H9 (cell line): ENCODE measurements at regions not wholly inside any gene's neighbourhood (a gene's known extent, or its start where the extent isn't known, plus 50 kb on each side); places are given as distances from the start of the nearest gene placed in this dataset.

ENCODE experiments used
- DNase-seq: peaks from one replicate; pipeline ENCODE4 v3.0.0-alpha.2; 2017
- H2AFZ ChIP-seq: one replicate; pipeline ENCODE4 v1.6.1; 2013; ENCODE audit warnings: mild to moderate bottlenecking, low read length, control low read depth, moderate library complexity
- H2AK5ac ChIP-seq: 2 replicates; pipeline ENCODE4 v1.6.1; 2013; ENCODE audit warnings: low read length, control low read depth, mixed read lengths; ENCODE audit not compliant: insufficient read length
- H2BK120ac ChIP-seq: one replicate; pipeline ENCODE4 v1.6.1; 2013; ENCODE audit warnings: low read depth, mild to moderate bottlenecking, low read length, control low read depth, inconsistent platforms; ENCODE audit not compliant: poor library complexity, severe bottlenecking
- H2BK12ac ChIP-seq: 2 replicates; pipeline ENCODE4 v1.6.1; 2013; ENCODE audit warnings: low read length, control low read depth, mixed read lengths, low read depth; ENCODE audit not compliant: insufficient read length
- H2BK15ac ChIP-seq: 2 replicates; pipeline ENCODE4 v1.6.1; 2013; ENCODE audit warnings: low read depth, low read length, control low read depth
- H2BK20ac ChIP-seq: one replicate; pipeline ENCODE4 v1.6.1; 2013; ENCODE audit warnings: low read depth, mild to moderate bottlenecking, low read length, control low read depth, inconsistent platforms; ENCODE audit not compliant: poor library complexity, severe bottlenecking
- H2BK5ac ChIP-seq: 2 replicates; pipeline ENCODE4 v1.6.1; 2013; ENCODE audit warnings: low read length, control low read depth, mixed read lengths; ENCODE audit not compliant: insufficient read length
- H3K14ac ChIP-seq: 2 replicates; pipeline ENCODE4 v1.6.1; 2013; ENCODE audit warnings: low read length, control low read depth; ENCODE audit not compliant: insufficient read depth
- H3K18ac ChIP-seq: 2 replicates; pipeline ENCODE4 v1.6.1; 2013; ENCODE audit warnings: low read depth, mild to moderate bottlenecking, mixed read lengths, low read length, control low read depth; ENCODE audit not compliant: insufficient read length
- H3K23ac ChIP-seq: 2 replicates; pipeline ENCODE4 v1.6.1; 2013; ENCODE audit warnings: low read length, control low read depth, mixed read lengths, low read depth; ENCODE audit not compliant: insufficient read length
- H3K23me2 ChIP-seq: 2 replicates; pipeline ENCODE4 v1.6.1; 2013; ENCODE audit warnings: low read depth, mild to moderate bottlenecking, mixed read lengths, low read length, control low read depth; ENCODE audit not compliant: insufficient read length, poor library complexity, severe bottlenecking
- H3K27ac ChIP-seq: 2 replicates; pipeline ENCODE4 v1.5.1; 2013; ENCODE audit warnings: low read length, control low read depth, mixed read lengths, low read depth; ENCODE audit not compliant: insufficient read length
- H3K27me3 ChIP-seq: 2 replicates; pipeline ENCODE4 v1.6.1; 2013; ENCODE audit warnings: low read length, control low read depth, inconsistent platforms; ENCODE audit not compliant: insufficient read depth
- H3K4ac ChIP-seq: 2 replicates; pipeline ENCODE4 v1.6.1; 2013; ENCODE audit warnings: low read depth, mild to moderate bottlenecking, control low read depth, inconsistent platforms, low read length, moderate library complexity
- H3K4me1 ChIP-seq: 2 replicates; pipeline ENCODE4 v1.6.1; 2013; ENCODE audit warnings: low read length, control low read depth, inconsistent platforms; ENCODE audit not compliant: insufficient read depth
- H3K4me2 ChIP-seq: 2 replicates; pipeline ENCODE4 v1.6.1; 2013; ENCODE audit warnings: low read length, control low read depth, mixed read lengths; ENCODE audit not compliant: insufficient read length, insufficient read depth
- H3K56ac ChIP-seq: 2 replicates; pipeline ENCODE4 v1.6.1; 2013; ENCODE audit warnings: low read depth, mild to moderate bottlenecking, mixed read lengths, low read length, control low read depth; ENCODE audit not compliant: insufficient read length
- H3K79me1 ChIP-seq: 2 replicates; pipeline ENCODE4 v1.6.1; 2013; ENCODE audit warnings: low read depth, mild to moderate bottlenecking, moderate library complexity, low read length, control low read depth, inconsistent platforms; ENCODE audit not compliant: insufficient read depth, poor library complexity, severe bottlenecking
- H3K79me2 ChIP-seq: 2 replicates; pipeline ENCODE4 v1.6.1; 2013; ENCODE audit warnings: low read length, control low read depth, inconsistent platforms; ENCODE audit not compliant: insufficient read depth
- H3K9ac ChIP-seq: 2 replicates; pipeline ENCODE4 v1.6.1; 2013; ENCODE audit warnings: low read length, control low read depth, mixed read lengths; ENCODE audit not compliant: insufficient read length; ENCODE audit errors: extremely low read depth
- H3K9me3 ChIP-seq: one replicate; pipeline ENCODE4 v1.6.1; 2013; ENCODE audit warnings: low read depth, low read length, inconsistent platforms; ENCODE audit not compliant: control insufficient read depth
- H3T11ph ChIP-seq: one replicate; pipeline ENCODE4 v1.6.1; 2013; ENCODE audit warnings: mild to moderate bottlenecking, low read length, control low read depth, inconsistent platforms
- H4K20me1 ChIP-seq: one replicate; pipeline ENCODE4 v1.6.1; 2013; ENCODE audit not compliant: control insufficient read depth, insufficient read length, insufficient read depth
- H4K5ac ChIP-seq: 2 replicates; pipeline ENCODE4 v1.6.1; 2013; ENCODE audit warnings: low read depth, mild to moderate bottlenecking, mixed read lengths, low read length, control low read depth; ENCODE audit not compliant: insufficient read length
- H4K8ac ChIP-seq: replicated peaks from 2 replicates; pipeline ENCODE4 v1.6.1; 2013; ENCODE audit warnings: low read length, control low read depth, mixed read lengths, low read depth; ENCODE audit not compliant: insufficient read length
- H4K91ac ChIP-seq: 2 replicates; pipeline ENCODE4 v1.6.1; 2013; ENCODE audit warnings: low read depth, mild to moderate bottlenecking, moderate library complexity, mixed read lengths, low read length, control low read depth; ENCODE audit not compliant: insufficient read length
- H3K27ac Mint-ChIP-seq, 3 experiments: 2 replicates in 2 of 3; 3 replicates in 1 of 3; pipeline ENCODE4 v1.8.0; 2020 to 2021; ENCODE audit warnings: mixed read lengths in 3 of 3, mild to moderate bottlenecking in 1 of 3, moderate library complexity in 1 of 3
- H3K27me3 Mint-ChIP-seq: 2 replicates; pipeline ENCODE4 v1.8.0; 2021; ENCODE audit warnings: low read depth, mild to moderate bottlenecking, moderate library complexity, mixed read lengths
- H3K36me3 Mint-ChIP-seq, 3 experiments: 2 replicates in 2 of 3; 3 replicates in 1 of 3; pipeline ENCODE4 v1.8.0; 2020 to 2021; ENCODE audit warnings: low read depth in 3 of 3, mixed read lengths in 3 of 3; ENCODE audit not compliant: insufficient read depth in 1 of 3
- H3K4me1 Mint-ChIP-seq, 2 experiments: 2 replicates each; pipeline ENCODE4 v1.8.0; 2020; ENCODE audit warnings: mixed read lengths in 2 of 2
- H3K4me3 Mint-ChIP-seq, 2 experiments: 2 replicates in 1 of 2; 3 replicates in 1 of 2; pipeline ENCODE4 v1.8.0; 2020 to 2021; ENCODE audit warnings: mild to moderate bottlenecking in 2 of 2, mixed read lengths in 2 of 2, moderate library complexity in 1 of 2
- H3K9me3 Mint-ChIP-seq, 2 experiments: 2 replicates in 1 of 2; 3 replicates in 1 of 2; pipeline ENCODE4 v1.8.0; 2020; ENCODE audit warnings: mild to moderate bottlenecking in 2 of 2, mixed read lengths in 2 of 2, moderate library complexity in 1 of 2
- CTCF ChIP-seq: fragments of 200-600 bp; sonication (generic); conservative IDR thresholded peaks from 3 replicates; pipeline ENCODE4 v1.8.0; 2021; ENCODE audit warnings: antibody characterized with exemption, mild to moderate bottlenecking
- WGBS: extraction: QIAGEN DNeasy Blood & Tissue Kit; methylation state at CpG from one replicate; pipeline ENCODE4 v1.1.7; 2013; ENCODE audit warnings: missing lambda C conversion rate, low lambda C conversion rate, mixed read lengths; ENCODE audit not compliant: insufficient read length; ENCODE audit errors: extremely low coverage; 5-methylcytosine and 5-hydroxymethylcytosine counted together

- H3K23ac ChIP-seq = no peak overlapping the region
- TF ChIP-seq CTCF = no peak
- no peaks in the 10 kb centered on the region for H3K9me3 ChIP-seq
- H2BK12ac ChIP-seq = no peak overlapping the region
- no peak overlapping the region for H2AFZ ChIP-seq
- H3K79me2 ChIP-seq = no peaks in the 10 kb centered on the region
- no peak overlapping the region for H3K56ac ChIP-seq
- H4K20me1 ChIP-seq = no peaks in the 10 kb centered on the region
- H2BK20ac ChIP-seq = no peak overlapping the region
- H3K4me1 ChIP-seq = peaks cover 7% of the 10 kb centered on the region; the same call in 1 of the 2 replicates
- no peak overlapping the region for H3K27ac ChIP-seq
- no peak for DNase-seq
- no peak overlapping the region for H2BK5ac ChIP-seq
- no peaks in the 10 kb centered on the region for H3K79me1 ChIP-seq
- H3K18ac ChIP-seq = no peak overlapping the region
- H3K27me3 ChIP-seq = no peaks in the 10 kb centered on the region
- Mint-ChIP-seq H3K4me1 (peaks cover 35 to 40% of the 10 kb centered on the region in 2 experiments), H3K27ac (no peak overlapping the region), H3K36me3 (no peaks in the 10 kb centered on the region), H3K9me3 (no peaks in the 10 kb centered on the region), H3K27me3 (peaks cover 5% of the 10 kb centered on the region; the same call in 1 of the 2 replicates), H3K4me3 (no peak overlapping the region)
- no peak overlapping the region for H4K5ac ChIP-seq
- H4K91ac ChIP-seq = no peak overlapping the region
- no peak overlapping the region for H3K4me2 ChIP-seq
- H3K9ac ChIP-seq = no peak overlapping the region
- WGBS = no CpG with 5 or more reads among the region's 4 CpGs
- H3K14ac ChIP-seq = no peak overlapping the region
- H2BK120ac ChIP-seq = no peak overlapping the region
- no peak overlapping the region for H2BK15ac ChIP-seq
- no peaks in the 10 kb centered on the region for H3K23me2 ChIP-seq
- H4K8ac ChIP-seq = no peak overlapping the region
- no peak overlapping the region for H3T11ph ChIP-seq
- no peak overlapping the region for H2AK5ac ChIP-seq
- H3K4ac ChIP-seq = no peak overlapping the region
Measured at GRCh38 chr14:36006623-36007022, 169.9 kb downstream of the PTCSC3 start.
